ENCODE measurements at regions not wholly inside any gene's neighbourhood (a gene's known extent, or its start where the extent isn't known, plus 50 kb on each side); places are given as distances from the start of the nearest gene placed in this dataset.

GRCh38 chr5:81853030-81853357, 102.1 kb upstream of the SSBP2 start:
- TF ChIP-seq CTCF (IDR thresholded peaks at IDR 0.05) (no peak), POLR2A (IDR thresholded peaks at IDR 0.05) (no peak)

Measured in testis (tissue), 2 donors.